Chondrocyte (in vitro differentiated cells): ENCODE measurements at regions not wholly inside any gene's neighbourhood (a gene's known extent, or its start where the extent isn't known, plus 50 kb on each side); places are given as distances from the start of the nearest gene placed in this dataset.

Experiments
- DNase-seq: peaks from one replicate; pipeline ENCODE4 v3.0.0; 2021; ENCODE audit warnings: mixed read lengths, low spot score
- H3K27ac Mint-ChIP-seq: one replicate; pipeline ENCODE4 v1.8.0; 2021; ENCODE audit warnings: mild to moderate bottlenecking, moderate library complexity, mixed read lengths; ENCODE audit not compliant: unreplicated experiment
- H3K27me3 Mint-ChIP-seq: 2 replicates; pipeline ENCODE4 v1.8.0; 2021; ENCODE audit warnings: low read depth, mixed read lengths
- H3K36me3 Mint-ChIP-seq: 2 replicates; pipeline ENCODE4 v1.8.0; 2021; ENCODE audit warnings: low read depth, mixed read lengths
- H3K4me1 Mint-ChIP-seq: 2 replicates; pipeline ENCODE4 v1.8.0; 2021; ENCODE audit warnings: low read depth, mild to moderate bottlenecking, mixed read lengths
- H3K4me3 Mint-ChIP-seq: one replicate; pipeline ENCODE4 v1.8.0; 2021; ENCODE audit warnings: mild to moderate bottlenecking, moderate library complexity, mixed read lengths; ENCODE audit not compliant: unreplicated experiment
- H3K9me3 Mint-ChIP-seq: 2 replicates; pipeline ENCODE4 v1.8.0; 2021; ENCODE audit warnings: low read depth, mixed read lengths
- TF ChIP-seq, protein P1 (sequence below): fragments of 200-600 bp; sonication (generic); IDR thresholded peaks from 2 replicates; pipeline ENCODE4 v1.5.0; 2021; ENCODE audit warnings: antibody characterized with exemption, mild to moderate bottlenecking, moderate library complexity

DNA sequence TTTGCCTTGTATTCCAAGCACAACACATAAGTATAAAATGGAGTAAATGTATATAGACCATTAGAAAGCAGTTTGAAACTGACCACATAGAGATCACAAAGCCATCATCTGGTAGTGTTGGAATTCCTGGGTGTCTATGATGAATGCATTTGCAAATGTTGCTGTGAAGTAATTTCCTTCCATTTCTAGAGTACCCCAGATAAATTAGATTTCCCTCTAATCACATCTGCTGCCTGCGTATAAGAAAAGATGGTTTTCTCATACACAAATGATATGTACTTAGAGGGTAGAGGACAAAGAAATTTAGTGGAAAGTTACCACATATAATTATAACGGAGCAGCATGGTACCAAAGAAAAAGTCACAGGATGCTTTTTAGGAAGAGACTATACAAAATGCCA lies 1117.8 kb downstream of the IGSF11 start:
- Mint-ChIP-seq H3K27me3 (peaks cover 2% of the 10 kb centered on the region), H3K27ac (no peak overlapping the region), H3K9me3 (no peaks in the 10 kb centered on the region), H3K4me3 (no peak overlapping the region), H3K4me1 (no peaks in the 10 kb centered on the region), H3K36me3 (no peaks in the 10 kb centered on the region)
- DNase-seq = no peak
- TF ChIP-seq, protein P1, sequence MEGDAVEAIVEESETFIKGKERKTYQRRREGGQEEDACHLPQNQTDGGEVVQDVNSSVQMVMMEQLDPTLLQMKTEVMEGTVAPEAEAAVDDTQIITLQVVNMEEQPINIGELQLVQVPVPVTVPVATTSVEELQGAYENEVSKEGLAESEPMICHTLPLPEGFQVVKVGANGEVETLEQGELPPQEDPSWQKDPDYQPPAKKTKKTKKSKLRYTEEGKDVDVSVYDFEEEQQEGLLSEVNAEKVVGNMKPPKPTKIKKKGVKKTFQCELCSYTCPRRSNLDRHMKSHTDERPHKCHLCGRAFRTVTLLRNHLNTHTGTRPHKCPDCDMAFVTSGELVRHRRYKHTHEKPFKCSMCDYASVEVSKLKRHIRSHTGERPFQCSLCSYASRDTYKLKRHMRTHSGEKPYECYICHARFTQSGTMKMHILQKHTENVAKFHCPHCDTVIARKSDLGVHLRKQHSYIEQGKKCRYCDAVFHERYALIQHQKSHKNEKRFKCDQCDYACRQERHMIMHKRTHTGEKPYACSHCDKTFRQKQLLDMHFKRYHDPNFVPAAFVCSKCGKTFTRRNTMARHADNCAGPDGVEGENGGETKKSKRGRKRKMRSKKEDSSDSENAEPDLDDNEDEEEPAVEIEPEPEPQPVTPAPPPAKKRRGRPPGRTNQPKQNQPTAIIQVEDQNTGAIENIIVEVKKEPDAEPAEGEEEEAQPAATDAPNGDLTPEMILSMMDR = no peak

DNA sequence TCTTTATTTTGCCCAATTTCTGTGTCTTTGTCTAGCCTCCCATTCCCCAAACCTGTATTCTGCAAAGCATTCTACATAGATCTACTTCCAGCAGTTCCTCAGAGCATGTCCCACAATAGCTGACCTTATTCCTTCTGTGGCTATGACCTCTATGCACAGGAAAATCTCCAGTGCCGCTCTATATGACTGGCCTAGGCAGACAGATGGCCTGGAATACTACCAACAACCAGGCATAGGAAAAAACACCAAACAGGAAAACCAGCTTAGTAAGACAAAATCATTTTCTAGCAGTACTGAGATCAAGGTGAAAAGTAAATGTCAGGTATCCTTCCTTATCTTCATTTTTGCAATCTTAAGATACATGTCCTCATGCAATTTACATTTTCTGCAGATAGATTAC lies 1115.0 kb downstream of the IGSF11 start:
- DNase-seq = no peak
- TF ChIP-seq, protein P1 = no peak
- Mint-ChIP-seq H3K4me1 (no peaks in the 10 kb centered on the region), H3K4me3 (no peak overlapping the region), H3K36me3 (no peaks in the 10 kb centered on the region), H3K9me3 (no peaks in the 10 kb centered on the region), H3K27ac (no peak overlapping the region), H3K27me3 (peaks cover 5% of the 10 kb centered on the region)

DNA sequence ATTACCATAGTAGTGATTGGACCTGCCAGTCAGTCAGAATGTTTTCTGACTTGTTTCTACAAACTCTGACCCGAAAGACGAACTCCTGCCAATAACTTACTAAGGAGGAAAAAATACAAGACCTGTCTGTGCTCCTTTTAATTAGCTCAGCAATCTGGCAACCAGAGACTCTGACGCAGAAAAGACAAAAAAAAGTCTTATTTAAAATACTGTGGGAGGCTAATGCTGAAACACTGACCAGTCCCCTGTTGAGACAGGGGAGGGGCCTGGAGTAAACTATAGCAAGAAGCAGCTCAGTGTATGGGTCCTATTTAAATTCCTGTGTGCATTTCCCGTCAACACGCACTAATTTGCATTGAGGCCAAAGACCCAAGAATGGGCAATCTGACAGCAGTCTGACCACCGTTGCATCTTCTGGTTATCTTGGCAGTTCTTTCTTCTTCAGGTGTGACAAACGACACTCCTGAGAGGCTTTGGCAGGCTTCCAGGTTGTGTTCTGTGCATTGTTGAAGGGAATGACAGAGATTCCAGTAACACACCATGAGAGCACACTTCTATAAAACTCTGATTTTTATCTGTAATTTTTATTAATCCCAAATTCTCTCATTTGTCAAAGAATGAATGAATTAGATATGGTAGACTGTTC lies 1114.3 kb downstream of the IGSF11 start:
- H3K27ac Mint-ChIP-seq = no peak overlapping the region
- H3K9me3 Mint-ChIP-seq = no peaks in the 10 kb centered on the region
- no peaks in the 10 kb centered on the region for H3K4me1 Mint-ChIP-seq
- no peak for DNase-seq
- no peak overlapping the region for H3K4me3 Mint-ChIP-seq
- H3K27me3 Mint-ChIP-seq = peaks cover 5% of the 10 kb centered on the region
- H3K36me3 Mint-ChIP-seq = no peaks in the 10 kb centered on the region
- TF ChIP-seq, protein P1 = no peak

DNA sequence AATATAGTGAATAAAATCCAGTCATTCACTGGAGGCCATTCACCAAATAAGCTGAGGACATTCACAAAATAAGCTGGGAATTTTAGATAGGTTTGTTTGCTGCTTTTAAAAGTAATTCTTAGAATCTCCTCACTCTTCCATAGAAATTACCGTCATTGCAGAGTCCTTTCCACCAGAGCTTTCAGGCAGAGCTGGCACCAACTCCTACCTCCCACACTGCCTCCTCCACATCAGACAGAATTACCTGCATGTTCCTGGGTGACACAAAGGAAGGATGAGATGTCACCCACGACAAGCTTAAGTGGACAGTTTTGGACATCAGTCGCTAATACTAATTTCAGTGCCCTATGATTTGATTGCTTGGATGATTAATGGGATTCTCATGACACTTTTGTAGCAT lies 1113.2 kb downstream of the IGSF11 start:
- TF ChIP-seq, protein P1 = no peak
- Mint-ChIP-seq H3K4me3 (no peak overlapping the region), H3K27ac (no peak overlapping the region), H3K27me3 (peaks cover 3% of the 10 kb centered on the region), H3K36me3 (no peaks in the 10 kb centered on the region), H3K4me1 (no peaks in the 10 kb centered on the region), H3K9me3 (no peaks in the 10 kb centered on the region)
- no peak for DNase-seq

DNA sequence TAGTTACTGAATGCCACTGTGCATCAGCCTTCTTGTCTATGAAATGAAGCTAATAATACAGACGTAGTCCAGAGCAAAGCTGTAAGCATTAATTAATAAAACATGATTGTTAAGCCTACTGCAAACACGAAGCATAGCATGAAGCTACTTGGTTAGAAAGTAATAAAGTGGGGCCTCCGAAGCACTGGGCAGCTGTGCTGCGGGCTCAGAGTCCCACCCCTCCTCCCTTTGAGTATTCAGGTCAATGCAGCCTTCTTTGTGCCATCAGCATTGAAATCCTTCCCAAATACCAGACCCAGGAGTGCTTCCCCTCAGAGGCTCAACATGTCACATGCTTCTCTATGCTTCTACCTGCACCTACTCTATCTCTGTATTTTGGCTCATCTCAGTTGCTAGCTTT lies 1112.6 kb downstream of the IGSF11 start:
- H3K9me3 Mint-ChIP-seq = no peaks in the 10 kb centered on the region
- H3K27ac Mint-ChIP-seq = no peak overlapping the region
- no peak overlapping the region for H3K4me3 Mint-ChIP-seq
- TF ChIP-seq, protein P1 = no peak
- peaks cover 3% of the 10 kb centered on the region for H3K27me3 Mint-ChIP-seq
- no peaks in the 10 kb centered on the region for H3K4me1 Mint-ChIP-seq
- DNase-seq = no peak
- no peaks in the 10 kb centered on the region for H3K36me3 Mint-ChIP-seq
